HG02852 (cell line): ENCODE measurements at regions not wholly inside any gene's neighbourhood (a gene's known extent, or its start where the extent isn't known, plus 50 kb on each side); places are given as distances from the start of the nearest gene placed in this dataset.

Experiments
- ATAC-seq: cut with Tn5 transposase; IDR thresholded peaks from one replicate; pipeline ENCODE4 v1.9.1; 2021; ENCODE audit warnings: mild to moderate bottlenecking, moderate library complexity; ENCODE audit not compliant: unreplicated experiment

DNA sequence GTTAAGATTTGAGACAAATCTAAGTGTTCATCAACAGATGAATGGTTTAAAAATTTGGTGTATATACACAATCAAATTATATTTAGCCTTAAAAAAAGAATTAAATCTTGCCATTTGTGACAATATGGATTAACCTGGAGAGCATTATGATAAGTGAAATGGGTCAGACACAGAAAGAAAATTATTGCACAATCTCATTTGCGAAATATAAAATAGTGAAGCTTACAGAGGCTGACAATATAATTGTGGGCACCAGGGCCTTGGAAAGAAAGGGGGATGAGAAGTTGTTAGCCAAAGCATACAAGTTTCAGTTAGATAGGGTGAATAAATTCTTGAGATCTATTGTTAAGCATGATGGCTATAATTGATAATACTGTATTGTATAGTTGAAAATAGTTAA lies 883.0 kb downstream of the TECRL start:
- ATAC-seq, result no peak

DNA sequence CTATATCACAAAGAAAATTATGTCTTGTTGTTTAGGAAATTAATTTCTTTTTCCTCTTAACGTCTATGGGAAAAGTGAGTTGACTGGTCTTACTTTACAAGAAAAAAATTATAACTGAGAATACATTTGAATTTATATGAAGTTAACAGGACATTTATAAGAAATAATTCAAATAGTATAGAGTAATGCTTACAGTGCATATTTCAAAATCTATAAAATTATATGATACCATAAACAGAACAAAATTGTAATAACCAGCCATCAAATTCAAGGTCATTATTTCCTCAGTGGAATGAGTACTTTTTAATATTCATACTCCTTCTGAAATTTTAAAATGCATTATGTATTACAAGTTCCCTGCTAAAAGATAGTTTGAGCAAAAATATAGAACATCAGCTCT lies 884.5 kb downstream of the TECRL start:
- ATAC-seq, result no peak

DNA sequence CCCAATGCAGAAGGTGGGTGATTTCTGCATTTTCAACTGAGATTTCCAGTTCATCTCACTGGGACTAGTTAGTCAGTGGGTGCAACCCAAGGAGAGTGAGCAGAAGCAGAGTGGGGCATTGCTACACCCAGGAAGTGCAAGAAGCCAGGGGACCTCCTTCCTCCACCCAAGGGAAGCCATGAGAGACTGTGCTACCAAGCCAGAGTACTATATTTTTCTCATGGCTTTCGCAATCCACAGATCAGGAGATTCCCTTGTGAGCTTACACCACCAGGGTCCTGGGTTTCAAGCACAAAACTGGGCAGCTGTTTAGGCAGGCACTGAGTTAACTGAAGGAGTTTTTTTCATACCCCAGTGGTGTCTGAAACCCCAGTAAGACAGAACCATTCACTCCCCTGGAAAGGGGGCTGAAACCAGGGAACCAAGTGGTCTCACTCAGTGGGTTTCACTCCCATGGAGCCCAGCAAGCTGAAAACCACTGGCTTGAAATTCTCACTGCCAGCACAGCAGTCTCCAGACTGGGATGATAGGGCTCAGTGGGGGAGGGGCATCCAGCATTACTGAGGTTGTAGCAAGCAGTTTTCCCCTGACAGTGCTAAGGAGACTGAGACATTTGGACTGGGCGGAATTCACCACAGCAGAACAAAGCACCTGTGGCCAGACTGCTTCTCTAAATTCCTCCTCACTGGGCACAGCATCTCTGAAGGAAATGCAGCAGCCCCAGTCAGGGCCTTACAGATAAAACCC lies 903.4 kb downstream of the TECRL start:
- no peak for ATAC-seq

DNA sequence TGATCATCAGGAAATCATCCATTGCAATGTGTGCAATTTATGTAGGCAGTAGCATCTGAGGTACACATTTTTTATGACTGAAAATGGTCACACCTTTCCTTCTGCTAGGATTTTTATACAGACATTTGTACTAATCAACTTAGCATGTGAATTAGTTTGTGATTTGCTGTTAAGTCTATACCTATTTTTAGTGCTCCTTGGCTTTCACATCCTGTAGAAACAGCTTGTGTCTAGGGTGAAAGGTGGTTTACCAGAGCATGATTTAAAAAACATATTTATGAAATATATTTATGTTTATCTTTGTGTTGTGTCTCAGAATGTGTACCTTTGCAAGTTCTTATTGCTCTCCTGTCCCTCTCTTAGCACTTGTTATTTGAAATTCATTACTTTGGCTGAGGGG lies 916.0 kb downstream of the TECRL start:
- no peak for ATAC-seq

DNA sequence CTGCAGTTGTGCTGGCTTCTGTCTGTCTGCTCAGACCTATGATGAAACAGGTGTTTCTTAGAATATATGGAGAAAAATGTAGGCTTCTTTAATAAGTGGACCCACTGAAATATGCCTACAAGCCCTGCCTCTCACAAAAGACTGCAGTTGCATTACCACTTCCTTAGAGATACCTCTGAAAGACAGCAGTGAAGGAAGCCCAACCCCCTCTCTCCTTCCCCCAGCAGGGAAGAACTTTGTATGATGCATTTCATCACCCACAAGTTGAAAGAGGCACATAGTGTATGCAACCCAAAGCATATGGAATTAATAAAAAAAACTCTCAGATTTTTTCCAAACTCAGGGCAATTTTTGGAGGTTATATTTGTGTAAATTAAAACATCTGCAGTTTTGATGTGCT lies 916.7 kb downstream of the TECRL start:
- ATAC-seq, result no peak

DNA sequence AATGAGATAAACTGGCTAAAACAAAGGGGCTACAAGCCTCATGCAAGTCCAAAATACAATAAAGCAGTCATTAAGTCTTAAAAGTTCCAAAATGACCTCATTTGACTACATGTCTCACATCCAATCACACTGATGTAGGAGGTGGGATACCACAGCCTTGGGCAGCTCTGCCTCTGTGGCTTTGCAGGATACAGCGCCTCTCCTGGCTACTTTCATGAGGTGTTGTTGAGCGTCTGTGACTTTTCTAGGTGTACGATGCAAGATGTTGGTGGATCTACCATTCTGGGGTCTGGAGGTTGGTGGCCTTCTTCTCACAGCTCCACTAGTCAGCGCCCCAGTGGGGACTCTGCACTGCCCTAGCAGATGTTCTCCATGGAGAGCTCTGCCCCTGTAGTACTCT lies 944.9 kb downstream of the TECRL start:
- ATAC-seq, result no peak

DNA sequence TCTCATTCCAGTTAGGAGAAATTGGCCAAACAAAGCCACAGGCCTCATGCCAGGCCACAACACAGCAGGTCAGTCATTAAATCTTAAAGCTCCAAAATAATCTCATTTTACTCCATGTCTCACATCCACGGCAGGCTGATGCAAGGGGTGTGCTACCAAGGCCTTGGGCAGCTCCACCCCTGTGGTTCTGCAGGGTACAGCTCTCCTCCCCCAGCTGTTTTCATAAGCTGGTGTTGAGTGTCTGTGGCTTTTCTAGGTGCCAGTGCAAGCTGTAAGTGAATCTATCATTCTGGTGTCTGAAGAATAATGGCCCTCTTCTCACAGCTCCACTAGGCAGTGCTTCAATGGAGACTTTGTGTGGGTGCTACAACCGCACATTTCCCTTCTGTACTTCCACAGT lies 949.2 kb downstream of the TECRL start:
- no peak for ATAC-seq

DNA sequence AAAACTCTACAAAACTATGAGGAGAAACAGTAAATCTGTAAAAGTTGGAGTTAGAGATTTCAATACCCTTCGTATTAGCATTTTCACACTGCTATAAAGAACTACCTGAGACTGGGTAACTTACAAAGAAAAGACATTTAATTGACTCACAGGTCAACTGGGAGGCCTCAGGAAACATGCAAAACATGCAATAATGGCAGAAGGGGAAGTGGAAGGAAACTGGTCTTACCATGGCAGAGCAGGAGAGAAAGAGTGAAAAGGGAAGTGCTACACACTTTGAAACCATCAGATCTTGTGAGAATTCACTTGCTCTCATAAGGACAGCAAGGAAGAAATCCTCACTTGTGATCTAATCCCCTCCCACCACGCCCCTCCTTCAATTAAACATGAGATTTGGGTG lies 949.9 kb downstream of the TECRL start:
- ATAC-seq, result peak; percentile 54

DNA sequence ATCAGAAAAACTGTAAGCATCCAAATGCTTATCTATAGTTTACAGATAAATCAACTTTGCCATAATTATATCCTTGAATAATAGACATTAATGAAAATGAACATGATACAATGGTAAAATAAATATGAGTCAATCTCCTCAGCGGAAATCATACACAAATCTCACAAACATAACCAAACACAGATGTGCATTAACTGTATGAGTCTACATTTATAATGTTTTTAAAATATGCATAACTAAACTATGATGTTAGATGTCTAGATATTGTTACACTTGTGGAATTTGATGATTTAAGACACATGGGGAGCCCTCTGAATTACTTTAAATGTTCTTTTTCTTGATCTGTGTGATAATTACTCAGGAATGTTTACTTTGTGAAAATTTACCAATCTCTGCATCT lies 951.2 kb downstream of the TECRL start:
- no peak for ATAC-seq

DNA sequence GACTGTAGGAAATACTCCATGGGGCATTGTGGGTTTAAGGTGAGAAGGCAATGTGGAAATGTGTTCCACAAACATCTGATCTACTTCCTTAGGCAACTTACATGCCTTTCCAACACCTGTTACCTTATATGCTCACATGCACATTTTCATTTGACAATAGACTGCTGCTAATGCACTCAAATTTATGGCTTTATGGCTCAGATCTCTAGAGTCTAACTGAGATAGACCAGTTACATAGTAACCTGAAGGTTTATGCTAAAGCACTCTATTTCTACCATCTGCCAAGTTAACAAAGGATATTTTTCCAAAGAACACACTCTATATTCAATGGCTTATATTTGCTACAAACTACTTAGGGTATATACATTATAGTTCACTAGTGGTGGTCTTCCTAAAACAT lies 969.0 kb downstream of the TECRL start:
- ATAC-seq, result no peak

DNA sequence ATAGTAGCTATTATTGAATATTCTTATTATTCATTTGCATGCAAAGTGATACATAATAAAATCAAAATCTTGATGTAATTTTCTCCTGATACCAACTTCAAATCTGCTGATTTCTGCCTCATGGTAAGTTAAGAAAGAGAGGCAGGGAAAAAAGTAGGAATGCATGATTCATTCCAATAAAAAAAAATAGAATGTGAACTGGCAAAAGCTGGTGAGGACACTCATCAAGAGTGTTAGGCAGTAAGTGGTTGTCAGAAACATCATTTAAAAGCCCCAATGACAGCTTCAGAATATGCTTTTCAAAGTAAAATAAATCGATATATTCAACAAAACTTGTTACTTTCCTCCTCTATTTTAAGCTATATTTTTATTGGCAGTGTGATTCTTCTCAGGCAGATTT lies 979.1 kb downstream of the TECRL start:
- no peak for ATAC-seq

DNA sequence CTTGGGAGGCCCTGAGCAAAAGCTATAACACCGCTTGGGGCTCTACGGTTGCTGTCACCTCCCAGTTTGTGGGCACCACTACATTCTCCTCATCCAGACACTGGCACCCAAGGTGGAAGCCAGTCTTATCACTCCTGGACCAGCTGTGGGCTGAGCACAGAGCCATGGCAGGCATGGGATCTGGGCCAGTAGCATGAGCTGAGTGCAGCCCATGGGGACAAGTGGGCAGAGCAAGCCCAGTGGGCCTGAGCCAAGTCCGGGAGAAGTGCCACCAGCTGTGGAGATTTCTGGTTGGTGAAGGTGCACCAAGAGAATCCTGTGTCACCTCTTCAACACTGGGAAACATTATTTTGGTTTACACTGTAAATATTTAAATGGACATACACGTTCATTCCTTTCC lies 1013.0 kb downstream of the TECRL start:
- no peak for ATAC-seq

DNA sequence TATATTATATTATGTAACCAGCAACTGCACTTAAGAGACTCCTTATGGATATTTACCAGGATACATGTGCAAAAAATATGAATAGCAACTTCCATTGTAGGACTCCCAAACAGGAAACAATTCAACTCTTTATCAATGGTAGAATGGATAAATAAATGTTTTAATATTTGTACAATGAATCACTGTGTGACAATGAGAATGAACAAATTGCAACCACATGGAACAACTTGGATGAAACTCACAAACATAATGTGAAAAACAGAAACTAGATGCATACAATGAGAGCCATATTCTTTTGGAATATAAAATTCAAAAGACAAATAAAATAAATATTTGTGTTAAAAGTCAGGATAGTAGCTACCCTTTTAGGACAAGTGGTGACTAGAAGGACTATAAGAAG lies 1015.7 kb downstream of the TECRL start:
- ATAC-seq, result no peak

DNA sequence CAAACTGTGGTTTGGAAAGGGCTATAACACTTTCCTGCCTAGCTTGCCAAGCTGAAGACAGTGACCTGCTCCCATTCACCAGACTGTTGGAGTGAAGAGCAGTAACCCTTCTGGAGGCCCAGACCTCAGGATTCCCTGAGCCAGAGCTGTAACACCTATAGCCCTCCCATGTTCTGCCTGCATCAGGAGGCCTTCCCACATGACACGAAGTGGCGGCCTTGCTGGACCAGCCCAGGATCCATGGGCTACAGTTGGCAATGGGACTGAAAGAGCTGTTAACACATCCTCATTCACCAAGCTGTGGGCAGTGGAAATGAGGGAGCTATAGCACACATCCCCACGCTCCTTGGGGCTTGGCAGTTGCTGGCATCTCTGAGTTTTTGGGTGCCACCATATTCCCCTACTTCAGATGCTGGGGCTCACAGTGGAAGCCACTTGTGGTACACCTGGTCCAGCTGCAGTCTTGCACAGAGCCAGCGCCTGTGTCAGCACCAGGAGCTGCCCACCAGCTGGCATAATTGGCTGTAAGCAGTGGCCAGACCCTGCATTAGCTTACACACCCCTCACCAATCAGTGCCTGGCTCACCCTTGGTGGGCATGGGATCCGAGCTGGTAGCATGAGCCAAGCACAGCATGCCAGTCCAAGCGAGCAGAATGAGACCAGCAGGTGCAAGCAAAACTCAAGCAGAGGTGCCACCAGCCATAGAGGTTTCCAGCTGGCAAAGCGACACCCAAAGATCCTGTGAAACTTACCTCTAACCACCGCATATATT lies 1029.3 kb downstream of the TECRL start:
- no peak for ATAC-seq

DNA sequence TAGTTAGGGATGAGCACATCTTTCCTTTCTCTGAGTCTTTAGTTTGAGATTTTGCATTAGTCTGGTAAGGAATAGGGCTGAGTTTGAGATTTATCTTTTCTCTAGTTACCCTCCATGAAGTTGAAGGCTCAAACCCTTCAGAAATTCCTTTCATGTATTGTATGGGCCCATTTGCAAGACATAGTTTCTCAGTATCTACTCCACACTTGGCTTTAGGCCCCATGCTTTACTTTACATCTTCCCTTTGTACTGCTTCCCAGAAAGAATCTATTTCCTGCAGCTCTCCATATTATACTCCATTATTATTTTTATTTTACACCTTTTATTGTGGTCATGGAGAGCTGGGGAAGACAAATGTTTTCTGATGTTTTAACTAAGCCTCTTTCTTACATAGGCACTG lies 1038.2 kb downstream of the TECRL start:
- ATAC-seq, result no peak

DNA sequence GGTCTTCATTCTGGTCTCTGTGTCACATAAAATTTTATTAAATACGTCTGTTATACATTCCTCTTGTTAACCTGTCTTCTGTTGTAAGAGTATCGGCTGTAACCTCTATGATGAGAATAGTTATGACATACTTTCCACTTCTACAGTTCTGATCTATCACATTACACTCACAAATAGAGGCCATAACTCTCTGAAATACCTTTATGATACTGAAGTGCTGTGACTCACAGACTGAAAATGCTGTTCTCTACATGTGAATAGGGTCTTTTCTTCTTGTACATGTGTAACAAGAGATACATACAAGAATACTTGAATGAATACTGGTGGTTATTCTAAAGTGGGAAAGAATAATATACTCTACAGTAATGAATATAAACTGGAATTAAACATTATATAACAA lies 1047.6 kb downstream of the TECRL start:
- ATAC-seq, result no peak

DNA sequence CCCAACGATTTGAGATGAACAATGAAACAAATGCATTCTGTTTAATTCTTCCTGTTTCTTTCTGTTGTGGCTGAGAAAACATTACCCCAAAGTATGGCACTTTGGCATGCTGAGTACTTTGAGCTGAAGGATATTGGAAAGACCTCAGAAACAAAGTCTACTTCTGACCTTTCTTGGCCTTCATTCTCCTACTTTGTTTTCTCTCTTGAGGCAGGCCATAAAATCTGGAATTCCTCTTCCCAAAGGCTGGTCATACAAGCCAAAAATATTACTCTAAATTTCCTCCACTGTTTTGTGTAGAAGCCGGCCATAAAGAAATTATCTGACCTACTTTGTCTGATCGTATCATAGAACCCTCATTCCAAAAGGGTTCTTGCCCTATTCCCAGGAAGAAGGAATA lies 1048.2 kb downstream of the TECRL start:
- no peak for ATAC-seq

DNA sequence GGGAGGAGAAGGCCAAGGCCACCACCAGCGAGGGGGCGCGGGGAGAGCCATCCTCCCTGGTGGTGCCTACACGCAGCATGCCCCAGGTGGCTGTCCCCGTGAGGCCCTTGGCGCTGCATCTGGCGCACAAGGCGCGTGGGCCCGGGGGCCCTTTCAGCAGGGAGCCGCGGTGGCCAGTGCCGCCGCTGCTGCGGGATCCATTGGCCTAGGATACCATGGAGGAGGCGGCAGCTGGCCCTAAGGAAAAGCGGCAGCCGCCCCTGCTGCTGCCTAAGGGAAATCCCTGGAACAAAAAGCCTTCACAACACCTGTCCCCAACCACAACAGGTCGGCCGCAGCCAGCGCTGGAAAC lies 1059.6 kb downstream of the TECRL start:
- no peak for ATAC-seq

DNA sequence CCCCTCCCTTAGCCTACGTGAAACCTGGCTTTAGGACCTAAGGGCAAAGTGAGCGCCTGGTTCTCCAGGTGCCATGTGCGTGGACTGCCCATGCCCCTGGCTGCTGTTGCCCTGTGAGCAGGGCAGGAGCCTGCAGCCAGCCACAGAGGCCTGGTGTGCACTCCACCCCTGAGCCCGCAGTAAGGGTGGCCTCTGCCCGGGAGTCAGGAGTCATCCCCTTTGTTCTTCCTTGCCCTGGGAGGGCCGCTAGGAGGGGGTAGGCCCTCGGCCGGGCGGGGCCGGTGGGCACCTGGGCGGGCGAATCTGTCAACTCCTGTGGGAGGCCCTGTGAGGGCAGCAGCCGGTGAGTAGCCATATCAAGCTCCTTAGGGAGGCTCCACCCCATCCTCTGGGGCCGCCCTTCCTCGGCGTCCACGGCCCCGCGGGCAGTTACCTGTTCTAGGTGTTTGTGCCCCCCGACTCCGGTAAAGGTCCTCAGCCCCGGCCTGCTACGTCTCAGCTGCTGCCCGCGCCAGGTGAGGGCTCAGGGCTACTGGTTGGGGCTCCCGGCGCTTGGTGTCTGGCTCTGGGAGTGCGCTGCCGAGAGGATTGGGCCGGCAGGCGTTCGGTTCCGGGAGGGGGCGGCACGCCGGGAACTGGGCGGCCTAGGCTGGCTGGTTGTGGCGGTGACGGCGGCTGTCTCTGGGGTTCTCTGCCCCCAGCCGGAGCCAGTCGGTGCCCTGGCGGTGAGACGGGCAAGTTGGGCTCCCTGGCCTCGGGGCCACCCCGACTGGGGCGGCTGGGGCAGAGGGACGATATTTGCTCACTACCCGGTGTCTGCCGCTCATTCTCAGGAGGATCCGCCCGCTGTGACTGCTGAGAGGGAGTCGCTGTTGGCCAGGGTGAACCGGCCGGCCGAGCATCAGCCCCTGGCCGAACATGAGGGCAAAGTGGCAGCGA lies 1060.2 kb downstream of the TECRL start:
- ATAC-seq, result no peak

DNA sequence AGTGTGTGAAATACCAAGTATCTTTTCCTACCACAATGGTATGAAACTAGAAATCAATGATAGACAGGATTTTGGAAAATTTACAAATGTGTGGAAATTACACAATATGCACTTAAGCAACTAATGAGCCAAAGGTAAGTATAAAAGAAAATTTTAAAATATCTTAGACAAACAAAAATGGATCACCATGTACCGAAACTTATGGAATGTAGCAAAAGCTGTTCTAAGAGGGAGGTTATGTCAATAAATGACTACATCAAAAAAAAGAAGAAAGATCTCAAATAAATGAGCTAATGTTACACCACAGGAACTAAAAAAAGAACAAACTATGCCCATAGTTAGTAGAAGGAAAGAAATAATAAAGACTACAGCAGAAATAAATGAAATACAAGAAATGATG lies 1084.1 kb downstream of the TECRL start:
- ATAC-seq, result no peak

DNA sequence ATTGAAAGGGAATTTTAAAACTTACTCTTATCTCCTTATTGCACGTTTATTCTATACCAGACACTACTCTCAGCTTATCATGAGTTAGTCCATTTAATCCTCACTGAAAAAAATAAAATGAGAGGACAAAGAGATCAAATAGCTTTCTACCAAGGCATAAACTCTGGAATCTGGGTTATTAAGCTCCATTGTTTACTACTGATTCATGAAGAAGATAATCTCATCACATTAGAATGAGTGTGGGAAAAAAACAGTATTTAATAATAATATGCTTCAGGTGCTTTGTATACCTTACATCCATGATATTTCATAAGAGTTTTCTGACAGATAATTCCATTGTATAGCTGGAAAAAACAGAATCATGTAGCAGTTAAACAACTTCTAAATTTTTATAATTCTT lies 1092.6 kb downstream of the TECRL start:
- ATAC-seq, result no peak

DNA sequence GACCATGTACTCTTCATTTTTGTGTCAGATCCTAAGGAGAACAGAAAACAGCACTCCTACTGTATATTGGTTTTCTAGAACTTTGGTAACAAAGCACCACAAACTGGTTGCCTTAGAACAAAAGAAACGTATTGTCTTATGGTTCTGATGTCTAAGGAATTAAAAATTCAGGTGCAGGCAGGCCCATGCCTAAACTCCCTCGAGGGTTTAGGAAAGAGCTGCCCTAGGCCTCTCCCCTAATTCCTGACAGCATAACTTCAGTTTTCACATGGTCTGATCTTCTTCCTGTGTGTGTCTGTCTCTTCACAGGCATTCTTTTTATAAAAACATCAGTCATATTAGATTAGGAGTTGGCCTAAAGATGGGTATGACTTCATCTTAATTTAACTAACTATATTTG lies 1093.6 kb downstream of the TECRL start:
- ATAC-seq, result no peak
